ENCODE measurements at regions not wholly inside any gene's neighbourhood (a gene's known extent, or its start where the extent isn't known, plus 50 kb on each side); places are given as distances from the start of the nearest gene placed in this dataset.

GRCh38 chr2:18784245-18784644 is 194.9 kb upstream of the NT5C1B start (continued):
- TF ChIP-seq, protein P1, sequence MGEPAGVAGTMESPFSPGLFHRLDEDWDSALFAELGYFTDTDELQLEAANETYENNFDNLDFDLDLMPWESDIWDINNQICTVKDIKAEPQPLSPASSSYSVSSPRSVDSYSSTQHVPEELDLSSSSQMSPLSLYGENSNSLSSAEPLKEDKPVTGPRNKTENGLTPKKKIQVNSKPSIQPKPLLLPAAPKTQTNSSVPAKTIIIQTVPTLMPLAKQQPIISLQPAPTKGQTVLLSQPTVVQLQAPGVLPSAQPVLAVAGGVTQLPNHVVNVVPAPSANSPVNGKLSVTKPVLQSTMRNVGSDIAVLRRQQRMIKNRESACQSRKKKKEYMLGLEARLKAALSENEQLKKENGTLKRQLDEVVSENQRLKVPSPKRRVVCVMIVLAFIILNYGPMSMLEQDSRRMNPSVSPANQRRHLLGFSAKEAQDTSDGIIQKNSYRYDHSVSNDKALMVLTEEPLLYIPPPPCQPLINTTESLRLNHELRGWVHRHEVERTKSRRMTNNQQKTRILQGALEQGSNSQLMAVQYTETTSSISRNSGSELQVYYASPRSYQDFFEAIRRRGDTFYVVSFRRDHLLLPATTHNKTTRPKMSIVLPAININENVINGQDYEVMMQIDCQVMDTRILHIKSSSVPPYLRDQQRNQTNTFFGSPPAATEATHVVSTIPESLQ (CRISPR knock-in tag; IDR thresholded peaks at IDR 0.05), result no peak
- no peak for TF ChIP-seq ZNF347 (CRISPR knock-in tag; IDR thresholded peaks at IDR 0.05; ENCODE audit: low read depth)
- TF ChIP-seq ZNF695 (CRISPR knock-in tag; IDR thresholded peaks at IDR 0.05), result no peak
- no peak for TF ChIP-seq CBFA2T2 (conservative IDR thresholded peaks at IDR 0.05)
- TF ChIP-seq TAF15 (IDR thresholded peaks at IDR 0.05; ENCODE audit: low read depth, low read length), result no peak
- no peak for TF ChIP-seq TFE3 (CRISPR knock-in tag; IDR thresholded peaks at IDR 0.05)

- DNase-seq (ENCODE audit: extremely low read depth in 1 of 4, low spot score in 3 of 4) (no peak), ATAC-seq (no peak), FAIRE-seq (no peak)
- no peak overlapping the region for H3K4me2 ChIP-seq (ENCODE audit: insufficient read depth, low read length)
- no peaks in the 10 kb centered on the region for H3K9me1 ChIP-seq (ENCODE audit: control insufficient read depth, insufficient read depth, low read length)
- no peaks in the 10 kb centered on the region for H3K79me2 ChIP-seq (ENCODE audit: control insufficient read depth, insufficient read depth, low read length)
- in situ Hi-C loops (cut with MboI) (no loop called here), intact Hi-C loops (cut with micrococcal nuclease) (no loop called here)
- H3K4me3 ChIP-seq, result no peak overlapping the region
- no peaks in the 10 kb centered on the region for H4K20me1 ChIP-seq (replicated peaks; ENCODE audit: control insufficient read depth, insufficient read depth, low read length)
- H3K36me3 ChIP-seq (ENCODE audit: control insufficient read depth, insufficient read depth, low read length), result no peaks in the 10 kb centered on the region
- H3K9ac ChIP-seq (ENCODE audit: insufficient read depth in 1 of 2, low read depth in 2 of 2, low read length in 2 of 2), result no peak overlapping the region
- H3K4me1 ChIP-seq (replicated peaks in 1 of 2; ENCODE audit: control insufficient read depth in 2 of 2, insufficient read depth in 2 of 2, low read length in 2 of 2), result no peaks in the 10 kb centered on the region
- H2AFZ ChIP-seq (ENCODE audit: low read depth, low read length), result no peak overlapping the region
- no peaks in the 10 kb centered on the region for H3K27me3 ChIP-seq (ENCODE audit: control insufficient read depth in 2 of 2, insufficient read depth in 2 of 2, low read length in 2 of 2)
- ChIA-PET POLR2A (no interaction called here), CTCF (ENCODE audit: low intra/inter-chr PET ratio) (no interaction called here)
- no peaks in the 10 kb centered on the region for H3K9me3 ChIP-seq (replicated peaks; ENCODE audit: control insufficient read depth, insufficient read depth, low read depth, low read length)
- no TSS peak for BruUV-seq (replicated peaks)
- 0% methylated on average over 1 of the region's 1 CpG for whole genome bisulfite sequencing (ENCODE audit: insufficient coverage, low coverage, missing lambda C conversion rate)
- no peak overlapping the region for H3K27ac ChIP-seq (ENCODE audit: extremely low read depth, low read depth, low read length)
- no peak for TF ChIP-seq ZNF77 (CRISPR knock-in tag; IDR thresholded peaks at IDR 0.05)
- TF ChIP-seq WHSC1 (IDR thresholded peaks at IDR 0.05; ENCODE audit: low read length), result no peak
- no peak for TF ChIP-seq RREB1 (CRISPR knock-in tag; IDR thresholded peaks at IDR 0.05)
- TF ChIP-seq SIN3A (IDR thresholded peaks at IDR 0.05; ENCODE audit: borderline replicate concordance in 2 of 2, control insufficient read depth in 1 of 2, low read depth in 2 of 2, low read length in 2 of 2), result no peak
- TF ChIP-seq GABPB2 (CRISPR knock-in tag; conservative IDR thresholded peaks at IDR 0.05), result no peak
- no peak for TF ChIP-seq ZNF75A (CRISPR knock-in tag; IDR thresholded peaks at IDR 0.05)
Observed at GRCh38 chr2:18781541-18782280, 192.3 kb upstream of the NT5C1B start.
